K562 (cell line): ENCODE measurements at regions not wholly inside any gene's neighbourhood (a gene's known extent, or its start where the extent isn't known, plus 50 kb on each side); places are given as distances from the start of the nearest gene placed in this dataset.

Source experiments
- ATAC-seq: fragments of 200-7000 bp; cut with Tn5 transposase; 3 replicates; pipeline ENCODE4 v1.9.1; 2020; ENCODE audit warnings: moderate library complexity
- BruUV-seq: library from RNA; stranded (reverse); fragments of 400-500 nt; replicated peaks from 2 replicates; lab custom pipeline; 2021; lab: Mats Ljungman, UMichigan
- CTCF ChIA-PET: fragments of 300-600 bp; formaldehyde crosslinking; extraction: SDS; loops from one replicate; lab custom pipeline; 2021; ENCODE audit warnings: low intra/inter-chr PET ratio; lab: Yijun Ruan, JAX
- POLR2A ChIA-PET: fragments of 300-600, 350-650 bp; sonication (Branson Sonifier 250); formaldehyde crosslinking; extraction: SDS; loops from one replicate; lab custom pipeline; 2021; ENCODE audit warnings: antibody characterized with exemption, inconsistent platforms; lab: Yijun Ruan, JAX
- DNase-seq, 4 experiments: peaks; one replicate each; pipeline versions ENCODE4 v3.0.0 to v3.0.0-alpha.2; 2011 to 2018; ENCODE audit warnings: low spot score in 3 of 4, mixed read lengths in 3 of 4; ENCODE audit errors: extremely low read depth in 1 of 4
- FAIRE-seq: peaks from 2 replicates; lab custom pipeline; 2011; peaks lifted over from hg19 to GRCh38; lab: Jason Lieb, UNC
- H2AFZ ChIP-seq: 2 replicates; pipeline ENCODE4 v1.6.0; 2011; ENCODE audit warnings: low read depth, low read length, control low read depth, inconsistent platforms
- H3K27ac ChIP-seq: fragments of 200-600 bp; 3 replicates; pipeline ENCODE4 v1.8.0; 2011; ENCODE audit warnings: low read depth, mild to moderate bottlenecking, control low read depth, inconsistent platforms, low read length, moderate library complexity, mixed read lengths; ENCODE audit errors: extremely low read depth
- H3K27me3 ChIP-seq, 2 experiments: fragments of 300-600 bp in 1 of 2; 2 replicates in 1 of 2; 3 replicates in 1 of 2; pipeline versions ENCODE4 v1.6.0 to v1.8.0; 2011; ENCODE audit warnings: inconsistent platforms in 2 of 2, low read length in 2 of 2, mild to moderate bottlenecking in 1 of 2, mixed read lengths in 1 of 2, moderate library complexity in 1 of 2; ENCODE audit not compliant: control insufficient read depth in 2 of 2, insufficient read depth in 2 of 2
- H3K36me3 ChIP-seq: fragments of 300-600 bp; 3 replicates; pipeline ENCODE4 v1.8.0; 2011; ENCODE audit warnings: mild to moderate bottlenecking, low read length, inconsistent platforms; ENCODE audit not compliant: control insufficient read depth, insufficient read depth
- H3K4me1 ChIP-seq, 2 experiments: fragments of 200-600 bp in 1 of 2; replicated peaks in 1 of 2; 2 replicates in 1 of 2; 3 replicates in 1 of 2; pipeline versions ENCODE4 v1.5.1 to v1.8.0; 2011; ENCODE audit warnings: inconsistent platforms in 2 of 2, low read length in 2 of 2, mild to moderate bottlenecking in 1 of 2, mixed read lengths in 1 of 2, moderate library complexity in 1 of 2; ENCODE audit not compliant: control insufficient read depth in 2 of 2, insufficient read depth in 2 of 2
- H3K4me2 ChIP-seq: 2 replicates; pipeline ENCODE4 v1.6.1; 2011; ENCODE audit warnings: low read length, control low read depth, inconsistent platforms, mixed read lengths; ENCODE audit not compliant: insufficient read depth
- H3K4me3 ChIP-seq: fragments of 200-600 bp; sonication (generic), shearing (Covaris generic); 2 replicates; pipeline ENCODE4 v1.5.1; 2016; ENCODE audit warnings: control low read depth, inconsistent platforms
- H3K79me2 ChIP-seq: fragments of 200-600 bp; 3 replicates; pipeline ENCODE4 v1.8.0; 2011; ENCODE audit warnings: low read length, inconsistent platforms; ENCODE audit not compliant: control insufficient read depth, insufficient read depth
- H3K9ac ChIP-seq, 2 experiments: 2 replicates each; pipeline versions ENCODE4 v1.6.0 to v1.6.1; 2011; ENCODE audit warnings: low read depth in 2 of 2, low read length in 2 of 2, control low read depth in 1 of 2, inconsistent platforms in 1 of 2, mild to moderate bottlenecking in 1 of 2, mixed read lengths in 1 of 2; ENCODE audit not compliant: insufficient read depth in 1 of 2
- H3K9me1 ChIP-seq: one replicate; pipeline ENCODE4 v1.6.0; 2011; ENCODE audit warnings: inconsistent platforms, mild to moderate bottlenecking, low read length, moderate library complexity; ENCODE audit not compliant: control insufficient read depth, insufficient read depth
- H3K9me3 ChIP-seq: replicated peaks from 2 replicates; pipeline ENCODE4 v1.5.1; 2011; ENCODE audit warnings: low read depth, low read length, inconsistent platforms; ENCODE audit not compliant: control insufficient read depth, insufficient read depth
- H4K20me1 ChIP-seq: replicated peaks from 2 replicates; pipeline ENCODE4 v1.6.1; 2011; ENCODE audit warnings: low read length, inconsistent platforms, mixed read lengths; ENCODE audit not compliant: control insufficient read depth, insufficient read depth
- ARID3B ChIP-seq: fragments of 250-450 bp; sonication (Bioruptor Pico); IDR thresholded peaks from 2 replicates; pipeline ENCODE4 v1.4.0; 2020; ENCODE audit warnings: borderline replicate concordance
- ARID4B ChIP-seq: sonication (generic); formaldehyde crosslinking; IDR thresholded peaks from 2 replicates; pipeline ENCODE4 v1.8.0; 2022; ENCODE audit warnings: mild to moderate bottlenecking, missing genetic modification reagents
- BMI1 ChIP-seq: fragments of 150-350 bp; IDR thresholded peaks from 2 replicates; pipeline ENCODE4 v1.6.1; 2014; ENCODE audit warnings: low read length
- COPS2 ChIP-seq: fragments of 450-650 bp; conservative IDR thresholded peaks from 2 replicates; pipeline ENCODE4 v1.6.1; 2016; ENCODE audit warnings: mild to moderate bottlenecking, moderate library complexity
- FOXK2 ChIP-seq, 2 experiments: fragments of 450-650 bp; IDR thresholded peaks in 1 of 2; conservative IDR thresholded peaks in 1 of 2; 2 replicates each; pipeline ENCODE4 v1.6.1; 2016; ENCODE audit warnings: low read depth in 2 of 2, mild to moderate bottlenecking in 1 of 2
- HNRNPUL1 ChIP-seq: fragments of 200-400 bp; formaldehyde crosslinking; IDR thresholded peaks from 2 replicates; pipeline ENCODE4 v1.6.1; 2017; ENCODE audit warnings: low read length
- NCOA1 ChIP-seq: fragments of 450-650 bp; IDR thresholded peaks from 2 replicates; pipeline ENCODE4 v1.6.1; 2016; ENCODE audit warnings: low read depth
- NR1H2 ChIP-seq: sonication (generic); formaldehyde crosslinking; IDR thresholded peaks from 2 replicates; pipeline ENCODE4 v1.4.0; 2020; ENCODE audit warnings: mild to moderate bottlenecking, missing genetic modification reagents
- RHOXF2B ChIP-seq: fragments of 250-450 bp; sonication (Bioruptor Pico); conservative IDR thresholded peaks from 2 replicates; pipeline ENCODE4 v1.5.1; 2021
- TEAD4 ChIP-seq, 2 experiments: sonication (generic) in 1 of 2; formaldehyde crosslinking in 1 of 2; IDR thresholded peaks; 2 replicates each; pipeline versions ENCODE4 v1.6.1 to v1.8.0; 2012 to 2022; ENCODE audit warnings: borderline replicate concordance in 1 of 2, inconsistent platforms in 1 of 2, low read length in 1 of 2, mild to moderate bottlenecking in 1 of 2, missing genetic modification reagents in 1 of 2
- THAP12 ChIP-seq: fragments of 250-450 bp; sonication (Bioruptor Pico); IDR thresholded peaks from 2 replicates; pipeline ENCODE4 v1.9.0; 2021; ENCODE audit warnings: mild to moderate bottlenecking, inconsistent platforms
- THRAP3 ChIP-seq: fragments of 450-650 bp; IDR thresholded peaks from 2 replicates; pipeline ENCODE4 v1.6.1; 2016; ENCODE audit warnings: mild to moderate bottlenecking, inconsistent platforms, borderline replicate concordance
- ZNF24 ChIP-seq: fragments of 450-650 bp; IDR thresholded peaks from 2 replicates; pipeline ENCODE4 v1.6.1; 2016
- ZNF431 ChIP-seq: sonication (generic); formaldehyde crosslinking; IDR thresholded peaks from 2 replicates; pipeline ENCODE4 v1.8.0; 2022; ENCODE audit warnings: mild to moderate bottlenecking, missing genetic modification reagents
- WGBS: fragments of 100-300 bp; shearing (Covaris generic); methylation state at CpG from one replicate; pipeline ENCODE4 v1.1.6; 2016; ENCODE audit warnings: low coverage, mixed read lengths; ENCODE audit not compliant: insufficient coverage; ENCODE audit errors: missing lambda C conversion rate; 5-methylcytosine and 5-hydroxymethylcytosine counted together
- in situ Hi-C: fragments of 300-500 bp; cut with MboI; formaldehyde crosslinking; loops from 4 replicates; pipeline ENCODE4 v1.15.0; 2018; ENCODE audit warnings: inconsistent platforms, mixed read lengths
- intact Hi-C: fragments of 100-400 bp; cut with micrococcal nuclease; formaldehyde crosslinking; loops from 2 replicates; pipeline ENCODE4 v1.14.2; 2022
- TF ChIP-seq, protein P1 (sequence below): fragments of 250-450 bp; sonication (Bioruptor Pico); IDR thresholded peaks from 2 replicates; pipeline ENCODE4 v1.5.0; 2021

DNA sequence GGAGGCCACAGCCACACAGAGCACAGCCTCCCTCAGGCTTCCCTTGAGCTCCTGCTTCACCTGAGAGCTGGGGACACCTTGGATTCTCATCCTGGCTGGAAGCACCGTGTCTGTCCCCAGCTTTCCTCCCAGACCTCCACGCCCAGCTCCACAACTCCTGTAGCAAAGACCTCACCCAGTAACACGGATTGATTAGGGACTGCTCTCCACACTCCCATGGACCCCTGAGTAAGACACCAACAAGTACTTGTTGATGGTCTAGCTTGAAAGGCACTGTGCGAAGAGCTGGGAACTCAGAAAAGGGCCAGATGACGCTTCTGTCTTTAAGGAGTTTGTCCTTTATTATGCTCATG lies 109.6 kb downstream of the DLL1 start:
- 4% methylated on average over 5 of the region's 5 CpGs for WGBS
- H4K20me1 ChIP-seq, result no peaks in the 10 kb centered on the region
- no peak for ATAC-seq
- CTCF ChIA-PET, result no interaction called here
- no peak overlapping the region for H3K27ac ChIP-seq
- no peak overlapping the region for H3K4me3 ChIP-seq
- 0 out of 2 replicates have a peak, but pooled peaks cover 4% of the 10 kb centered on the region for H3K9me3 ChIP-seq
- no peak for FAIRE-seq
- intact Hi-C loops (no loop called here), in situ Hi-C loops (no loop called here)
- H3K36me3 ChIP-seq, result no peaks in the 10 kb centered on the region
- no peaks in the 10 kb centered on the region for H3K9me1 ChIP-seq
- BruUV-seq, result no TSS peak
- POLR2A ChIA-PET, result interaction anchor here (1.4 kb wide), 1 partner anchor 11 kb away, joined by 5 read pairs; no protein-coding TSS in a partner anchor
- H3K4me2 ChIP-seq, result no peak overlapping the region
- H3K9ac ChIP-seq, result no peak overlapping the region
- H3K4me1 ChIP-seq, result peaks cover 0 to 15% of the 10 kb centered on the region in 2 experiments; a peak in 1 of 5 replicates
- peaks cover 5 to 20% of the 10 kb centered on the region in 2 experiments; a peak in 4 of 5 replicates for H3K27me3 ChIP-seq
- no peaks in the 10 kb centered on the region for H3K79me2 ChIP-seq
- no peak for DNase-seq
- no peak overlapping the region for H2AFZ ChIP-seq
- TF ChIP-seq ZNF431 (no peak), RHOXF2B (CRISPR knock-in tag) (no peak), TEAD4 (IDR thresholded peaks at IDR 0.05; ENCODE audit: low read length) (no peak), TEAD4 (CRISPR knock-in tag; IDR thresholded peaks at IDR 0.05; ENCODE audit: borderline replicate concordance) (no peak), NR1H2 (CRISPR knock-in tag) (no peak), THAP12 (CRISPR knock-in tag) (no peak), NCOA1 (no peak), ARID4B (CRISPR knock-in tag) (no peak), BMI1 (no peak), ZNF24 (no peak), COPS2 (no peak), ARID3B (CRISPR knock-in tag) (no peak), FOXK2 (conservative IDR thresholded peaks at IDR 0.05 in 1 of 2, IDR thresholded peaks at IDR 0.05 in 1 of 2; ENCODE audit: low read depth in 2 of 2) (no peak), THRAP3 (no peak), HNRNPUL1 (no peak)
- TF ChIP-seq, protein P1, sequence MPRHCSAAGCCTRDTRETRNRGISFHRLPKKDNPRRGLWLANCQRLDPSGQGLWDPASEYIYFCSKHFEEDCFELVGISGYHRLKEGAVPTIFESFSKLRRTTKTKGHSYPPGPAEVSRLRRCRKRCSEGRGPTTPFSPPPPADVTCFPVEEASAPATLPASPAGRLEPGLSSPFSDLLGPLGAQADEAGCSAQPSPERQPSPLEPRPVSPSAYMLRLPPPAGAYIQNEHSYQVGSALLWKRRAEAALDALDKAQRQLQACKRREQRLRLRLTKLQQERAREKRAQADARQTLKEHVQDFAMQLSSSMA (CRISPR knock-in tag), result no peak
